Activated naive CD4-positive, alpha-beta T cell treated with anti-CD3 and anti-CD28 coated beads, Interleukin-2, amount 10 ng/mL, durations not matched to agents 7 days and 5 days (primary cell): ENCODE measurements at regions not wholly inside any gene's neighbourhood (a gene's known extent, or its start where the extent isn't known, plus 50 kb on each side); places are given as distances from the start of the nearest gene placed in this dataset.

Source experiments
- CTCF ChIA-PET: fragments of 350-600 bp; sonication (Branson Sonifier 250); formaldehyde crosslinking; loops from one replicate; lab custom pipeline; 2021; ENCODE audit warnings: antibody characterized with exemption; lab: Charles Lee
- DNase-seq: peaks from one replicate; pipeline ENCODE4 v3.0.0-alpha.2; 2020
- H3K27ac Mint-ChIP-seq: one replicate; pipeline ENCODE4 v1.8.0; 2021; ENCODE audit warnings: mild to moderate bottlenecking, moderate library complexity, mixed read lengths
- H3K27me3 Mint-ChIP-seq: one replicate; pipeline ENCODE4 v1.8.0; 2021; ENCODE audit warnings: mild to moderate bottlenecking, mixed read lengths
- H3K36me3 Mint-ChIP-seq: one replicate; pipeline ENCODE4 v1.8.0; 2021; ENCODE audit warnings: mixed read lengths
- H3K4me1 Mint-ChIP-seq: one replicate; pipeline ENCODE4 v1.8.0; 2021; ENCODE audit warnings: mixed read lengths
- H3K4me3 Mint-ChIP-seq: one replicate; pipeline ENCODE4 v1.8.0; 2021; ENCODE audit warnings: mild to moderate bottlenecking, moderate library complexity, mixed read lengths
- H3K9me3 Mint-ChIP-seq: one replicate; pipeline ENCODE4 v1.8.0; 2021; ENCODE audit warnings: mixed read lengths

DNA sequence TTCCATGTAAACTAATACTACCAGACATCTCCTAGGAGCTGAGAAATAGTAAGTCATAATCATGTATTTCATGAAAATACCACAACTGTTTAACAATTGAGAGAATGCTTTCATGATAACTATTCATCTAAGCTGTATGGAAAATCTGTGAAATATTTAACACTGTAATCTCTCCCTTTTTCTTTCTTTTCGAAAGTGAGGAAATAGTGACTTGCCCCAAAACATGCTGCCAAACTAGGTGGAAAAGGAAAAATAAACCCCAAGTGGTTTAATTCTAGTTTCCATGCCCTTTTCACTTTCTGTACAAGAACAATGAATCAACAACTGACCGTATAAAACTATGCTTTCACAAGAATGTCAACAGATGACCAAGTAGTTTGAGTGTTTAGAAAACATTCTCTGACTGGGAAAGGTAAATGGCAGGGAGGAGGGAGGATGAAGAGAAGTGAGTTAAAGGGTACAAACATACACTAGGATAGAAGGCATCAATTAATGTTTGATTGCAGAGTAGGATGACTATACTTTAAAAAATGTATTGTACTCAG lies 147.5 kb upstream of the AVPR1A start:
- Mint-ChIP-seq H3K4me1 (no peaks in the 10 kb centered on the region), H3K36me3 (no peaks in the 10 kb centered on the region), H3K27ac (no peak overlapping the region), H3K27me3 (no peaks in the 10 kb centered on the region), H3K4me3 (no peak overlapping the region), H3K9me3 (no peaks in the 10 kb centered on the region)
- DNase-seq, result no peak
- CTCF ChIA-PET, result no interaction called here

DNA sequence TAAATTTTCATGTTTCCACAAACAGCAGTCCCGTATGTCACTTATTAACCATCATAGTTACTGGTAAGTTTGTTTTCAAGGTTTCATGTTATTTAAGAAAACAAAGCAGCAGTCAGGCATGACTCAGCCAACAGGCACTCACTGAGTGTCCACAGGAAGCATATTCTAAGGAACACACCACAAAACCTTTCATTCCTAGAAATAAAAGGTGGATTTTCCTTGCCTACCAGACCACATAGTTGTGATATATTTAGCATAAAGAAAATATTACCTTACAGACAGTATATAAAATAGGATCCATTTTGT lies 143.3 kb upstream of the AVPR1A start:
- H3K9me3 Mint-ChIP-seq, result no peaks in the 10 kb centered on the region
- H3K36me3 Mint-ChIP-seq, result no peaks in the 10 kb centered on the region
- no peak overlapping the region for H3K4me3 Mint-ChIP-seq
- DNase-seq, result no peak
- H3K27ac Mint-ChIP-seq, result no peak overlapping the region
- H3K27me3 Mint-ChIP-seq, result no peaks in the 10 kb centered on the region
- no peaks in the 10 kb centered on the region for H3K4me1 Mint-ChIP-seq
- CTCF ChIA-PET, result no interaction called here

DNA sequence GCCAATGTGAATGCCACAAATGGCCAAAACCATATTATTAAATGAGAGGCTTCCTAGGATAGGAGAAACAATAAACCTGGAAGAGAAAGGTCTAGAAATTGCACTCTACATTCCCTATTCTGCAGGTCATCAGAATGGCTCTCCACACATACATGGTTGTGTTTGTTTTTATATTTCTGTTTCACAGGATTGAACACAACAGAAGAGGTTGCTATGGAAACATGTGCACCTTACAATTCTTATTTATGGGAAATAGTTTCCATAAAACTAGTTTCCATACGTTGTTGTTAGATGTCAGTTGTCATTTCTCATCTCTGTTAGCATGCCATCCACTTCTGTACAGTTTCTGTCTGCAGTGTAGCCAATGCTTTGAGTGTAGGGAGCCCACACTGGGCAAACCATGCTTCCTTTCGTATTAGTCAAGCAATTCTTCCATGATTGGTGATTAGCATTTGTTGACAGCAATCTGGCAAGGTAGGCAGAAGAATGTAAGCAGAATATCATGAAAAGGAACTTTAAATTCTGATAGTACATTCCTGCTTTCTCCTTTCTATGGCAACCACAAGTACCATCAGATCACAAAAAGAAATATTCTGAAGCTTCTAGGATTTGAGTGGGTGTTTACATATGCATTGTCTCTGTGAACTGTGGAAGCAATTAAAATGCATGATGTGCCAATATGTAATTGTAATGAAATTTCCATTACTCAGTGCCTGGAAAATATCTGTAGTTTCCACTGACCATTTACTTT lies 141.6 kb upstream of the AVPR1A start:
- CTCF ChIA-PET, result no interaction called here
- Mint-ChIP-seq H3K4me1 (no peaks in the 10 kb centered on the region), H3K9me3 (no peaks in the 10 kb centered on the region), H3K36me3 (no peaks in the 10 kb centered on the region), H3K4me3 (no peak overlapping the region), H3K27ac (no peak overlapping the region), H3K27me3 (no peaks in the 10 kb centered on the region)
- no peak for DNase-seq

DNA sequence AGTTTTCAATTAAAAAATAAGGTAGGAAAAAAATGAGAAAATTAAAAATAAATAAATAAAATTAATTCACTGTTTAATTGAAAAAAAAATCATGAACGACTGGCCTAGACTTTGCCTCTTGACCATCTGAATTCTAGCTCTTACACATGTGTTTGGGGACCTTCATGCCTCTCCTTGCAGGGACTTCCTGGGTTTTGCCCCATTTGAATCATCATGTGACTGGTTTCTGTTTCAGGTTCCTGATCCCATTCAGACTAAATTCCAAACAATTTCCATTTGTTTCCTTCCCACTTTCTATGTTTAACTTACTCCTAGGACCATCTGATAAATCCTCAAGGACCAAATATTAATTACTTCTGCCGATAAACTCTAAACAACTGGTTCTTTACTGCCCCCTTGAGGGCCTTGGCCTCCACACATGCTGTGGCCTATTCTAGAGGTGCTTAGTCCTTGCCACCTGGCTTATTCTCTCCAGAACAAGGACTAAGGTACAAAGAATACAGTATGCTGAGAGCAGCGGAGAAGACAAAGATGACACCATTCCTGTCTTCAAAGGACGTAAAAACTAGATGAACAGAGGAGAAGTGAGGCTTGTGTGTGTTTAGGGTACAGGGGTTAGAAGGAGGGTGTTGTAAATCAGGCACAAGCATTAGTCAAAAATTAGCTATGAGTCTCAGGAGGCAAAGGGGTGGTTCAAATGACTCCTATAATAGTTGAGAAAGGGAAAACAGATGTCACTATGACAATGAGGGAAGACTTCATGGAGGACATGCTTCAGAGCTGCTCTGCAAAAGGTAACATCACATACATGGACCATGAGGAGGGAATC lies 125.8 kb upstream of the AVPR1A start:
- Mint-ChIP-seq H3K27me3 (no peaks in the 10 kb centered on the region), H3K27ac (no peak overlapping the region), H3K4me3 (no peak overlapping the region), H3K36me3 (no peaks in the 10 kb centered on the region), H3K9me3 (no peaks in the 10 kb centered on the region), H3K4me1 (no peaks in the 10 kb centered on the region)
- CTCF ChIA-PET, result no interaction called here
- DNase-seq, result peak; percentile 21

DNA sequence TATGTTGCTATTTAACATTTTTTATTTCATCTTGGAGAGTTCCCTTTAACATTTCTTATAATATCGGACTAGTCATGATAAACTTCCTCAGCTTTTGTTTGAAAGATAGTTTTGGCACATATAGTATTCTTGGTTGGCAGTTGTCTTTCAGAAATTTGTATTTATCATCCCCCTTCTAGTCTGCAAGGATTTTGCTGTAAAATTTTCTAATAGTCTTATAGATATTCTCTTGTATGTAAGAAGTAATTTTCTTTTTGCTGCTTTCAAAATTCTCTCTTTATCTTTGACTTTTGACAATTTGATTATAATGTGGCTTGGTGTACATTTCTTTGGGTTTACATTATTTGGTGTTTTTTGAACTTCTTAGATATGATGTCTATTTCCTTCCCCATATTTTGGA lies 116.0 kb upstream of the AVPR1A start:
- CTCF ChIA-PET, result no interaction called here
- H3K4me1 Mint-ChIP-seq, result no peaks in the 10 kb centered on the region
- H3K4me3 Mint-ChIP-seq, result no peak overlapping the region
- peaks cover 19% of the 10 kb centered on the region for H3K9me3 Mint-ChIP-seq
- H3K27me3 Mint-ChIP-seq, result no peaks in the 10 kb centered on the region
- H3K27ac Mint-ChIP-seq, result no peak overlapping the region
- no peaks in the 10 kb centered on the region for H3K36me3 Mint-ChIP-seq
- no peak for DNase-seq

DNA sequence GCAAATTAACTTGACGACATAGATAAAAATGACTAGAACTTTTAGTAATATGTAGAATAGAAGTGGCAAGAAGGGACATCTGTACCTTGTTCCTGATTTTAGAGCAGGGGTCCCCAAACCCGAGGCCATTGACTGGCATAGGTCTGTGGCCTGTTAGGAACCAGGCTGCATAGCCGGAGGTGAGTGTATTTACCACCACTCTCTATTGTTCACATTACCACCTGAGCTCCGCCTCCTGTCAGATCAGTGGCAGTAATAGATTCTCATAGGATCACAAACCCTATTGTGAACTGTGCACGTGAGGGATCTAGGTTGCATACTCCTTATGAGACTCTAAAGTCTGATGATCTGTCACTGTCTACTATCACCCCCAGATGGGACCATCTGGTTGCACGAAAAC lies 113.6 kb upstream of the AVPR1A start:
- Mint-ChIP-seq H3K27me3 (no peaks in the 10 kb centered on the region), H3K4me1 (no peaks in the 10 kb centered on the region), H3K4me3 (no peak overlapping the region), H3K27ac (no peak overlapping the region), H3K9me3 (peaks cover 10% of the 10 kb centered on the region), H3K36me3 (no peaks in the 10 kb centered on the region)
- CTCF ChIA-PET, result no interaction called here
- DNase-seq, result no peak

DNA sequence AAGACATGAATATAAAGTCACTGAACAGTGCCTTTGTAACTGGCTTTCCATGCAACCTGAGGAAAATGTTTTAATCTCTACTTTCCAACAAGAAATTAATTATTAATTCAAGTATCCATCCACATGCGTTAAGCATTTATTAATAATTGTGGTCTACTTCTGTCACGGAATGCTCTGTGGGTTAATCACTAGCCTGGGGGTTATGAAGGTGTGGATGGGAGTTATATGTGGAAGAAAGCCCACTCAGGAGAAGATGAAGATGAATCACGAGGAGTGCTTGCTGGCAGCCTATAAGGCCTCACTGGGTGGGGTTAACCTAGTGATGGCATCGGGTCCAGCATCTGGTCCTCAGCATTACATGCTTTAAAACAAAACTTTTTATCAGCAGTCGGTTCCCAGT lies 99.5 kb upstream of the AVPR1A start:
- H3K4me3 Mint-ChIP-seq, result no peak overlapping the region
- CTCF ChIA-PET, result no interaction called here

DNA sequence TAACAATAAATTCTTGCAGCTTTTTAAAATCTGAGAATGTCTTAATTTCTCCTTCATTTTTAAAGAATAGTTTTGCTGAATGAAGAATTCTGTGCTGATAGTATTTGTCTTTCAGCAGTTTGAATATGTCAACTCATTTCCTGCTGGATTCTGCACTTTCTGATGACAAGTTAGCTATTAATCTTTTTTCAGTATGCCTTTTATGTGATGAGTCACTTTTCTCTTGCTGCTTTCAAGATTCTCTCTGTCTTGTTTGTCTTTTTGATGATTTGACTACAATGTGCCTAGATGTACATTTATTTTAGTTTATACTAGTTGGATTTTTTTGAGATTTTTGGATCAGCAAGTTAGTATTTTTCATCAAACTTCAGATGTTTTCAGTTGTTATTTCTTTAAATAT lies 87.9 kb upstream of the AVPR1A start:
- CTCF ChIA-PET, result no interaction called here
- H3K4me1 Mint-ChIP-seq, result no peaks in the 10 kb centered on the region

More for the DNA sequence above, 99.5 kb upstream of the AVPR1A start:
- Mint-ChIP-seq H3K9me3 (peaks cover 8% of the 10 kb centered on the region), H3K27ac (no peak overlapping the region), H3K4me1 (no peaks in the 10 kb centered on the region), H3K36me3 (no peaks in the 10 kb centered on the region), H3K27me3 (no peaks in the 10 kb centered on the region)
- no peak for DNase-seq

DNA sequence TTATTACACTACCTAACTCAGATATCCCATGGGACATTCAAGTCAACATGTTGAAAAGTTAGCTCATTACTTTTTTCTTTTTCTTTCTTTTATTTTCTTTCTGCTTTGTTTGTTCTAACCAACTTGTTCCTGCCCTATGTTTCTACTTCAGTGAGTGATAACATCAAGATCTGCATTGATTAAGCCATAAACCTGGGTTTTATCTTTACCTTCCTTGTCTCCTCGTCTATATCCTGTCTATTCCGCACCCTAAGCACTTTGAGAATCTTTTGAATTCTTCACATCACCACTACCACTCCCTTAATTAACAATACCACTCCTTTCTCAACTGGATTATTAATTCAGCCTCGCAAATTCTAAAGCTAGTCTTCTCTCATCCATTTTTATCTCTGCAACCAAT lies 81.9 kb upstream of the AVPR1A start:
- CTCF ChIA-PET, result no interaction called here
- Mint-ChIP-seq H3K4me3 (no peak overlapping the region), H3K27me3 (no peaks in the 10 kb centered on the region), H3K36me3 (no peaks in the 10 kb centered on the region), H3K4me1 (no peaks in the 10 kb centered on the region), H3K27ac (no peak overlapping the region), H3K9me3 (peaks cover 3% of the 10 kb centered on the region)
- DNase-seq, result no peak

More for the DNA sequence above, 87.9 kb upstream of the AVPR1A start:
- no peak for DNase-seq
- no peaks in the 10 kb centered on the region for H3K27me3 Mint-ChIP-seq
- peaks cover 4% of the 10 kb centered on the region for H3K9me3 Mint-ChIP-seq
- no peaks in the 10 kb centered on the region for H3K36me3 Mint-ChIP-seq
- H3K27ac Mint-ChIP-seq, result no peak overlapping the region
- no peak overlapping the region for H3K4me3 Mint-ChIP-seq

DNA sequence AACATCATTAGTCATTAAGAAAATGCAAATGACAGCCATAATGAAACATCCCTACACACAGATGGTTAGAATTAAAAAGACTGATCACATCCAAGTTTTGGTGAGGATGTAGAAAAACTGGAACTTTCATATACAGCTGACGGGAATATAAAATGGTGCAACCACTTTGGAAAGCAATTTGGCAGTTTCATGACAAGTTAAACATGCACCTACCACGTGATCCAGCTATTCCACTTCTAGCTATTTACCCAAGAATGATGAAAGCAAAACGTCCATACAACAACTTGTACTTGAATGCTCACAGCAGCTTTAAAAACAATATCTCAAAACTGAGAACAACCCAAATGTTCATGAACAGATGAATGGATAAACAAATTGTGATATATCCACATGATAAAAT lies 77.9 kb upstream of the AVPR1A start:
- CTCF ChIA-PET, result no interaction called here
- no peaks in the 10 kb centered on the region for H3K27me3 Mint-ChIP-seq

DNA sequence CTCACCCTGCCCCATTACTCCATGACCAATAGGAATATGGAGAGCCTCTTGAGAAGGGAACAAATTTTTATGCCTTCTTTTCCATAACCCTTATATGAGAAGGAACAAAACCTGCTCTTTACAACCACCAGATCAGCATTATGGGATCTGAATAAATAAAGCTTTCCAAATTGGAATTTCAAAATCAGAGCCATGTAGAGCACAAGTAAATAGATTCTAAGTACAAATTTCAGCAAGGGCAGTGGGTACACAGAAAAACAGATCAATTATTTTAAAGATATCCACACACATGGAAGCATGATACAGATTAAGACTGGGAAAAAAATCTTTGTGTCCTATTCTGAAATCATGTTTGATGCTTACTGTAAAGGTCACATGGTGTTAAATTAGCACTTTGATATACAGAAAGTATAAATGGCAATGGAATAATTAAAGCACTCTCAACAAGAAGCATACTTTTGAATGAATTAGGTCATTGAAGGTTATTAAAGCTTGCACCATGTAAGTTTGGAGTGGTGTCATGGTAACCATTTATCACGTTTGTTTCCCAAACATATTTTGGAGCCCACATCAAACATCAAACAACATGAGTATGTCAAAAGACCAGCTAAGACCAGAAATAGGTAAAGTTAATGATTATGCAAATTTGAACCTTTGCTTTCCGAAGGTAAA lies 75.9 kb upstream of the AVPR1A start:
- no peaks in the 10 kb centered on the region for H3K4me1 Mint-ChIP-seq
- H3K9me3 Mint-ChIP-seq, result no peaks in the 10 kb centered on the region
- H3K27ac Mint-ChIP-seq, result no peak overlapping the region
- no peak overlapping the region for H3K4me3 Mint-ChIP-seq
- no peaks in the 10 kb centered on the region for H3K36me3 Mint-ChIP-seq
- H3K27me3 Mint-ChIP-seq, result no peaks in the 10 kb centered on the region
- no peak for DNase-seq
- CTCF ChIA-PET, result no interaction called here

More for the DNA sequence above, 77.9 kb upstream of the AVPR1A start:
- H3K27ac Mint-ChIP-seq, result no peak overlapping the region
- DNase-seq, result no peak
- H3K36me3 Mint-ChIP-seq, result no peaks in the 10 kb centered on the region
- peaks cover 3% of the 10 kb centered on the region for H3K9me3 Mint-ChIP-seq
- H3K4me3 Mint-ChIP-seq, result no peak overlapping the region
- no peaks in the 10 kb centered on the region for H3K4me1 Mint-ChIP-seq

DNA sequence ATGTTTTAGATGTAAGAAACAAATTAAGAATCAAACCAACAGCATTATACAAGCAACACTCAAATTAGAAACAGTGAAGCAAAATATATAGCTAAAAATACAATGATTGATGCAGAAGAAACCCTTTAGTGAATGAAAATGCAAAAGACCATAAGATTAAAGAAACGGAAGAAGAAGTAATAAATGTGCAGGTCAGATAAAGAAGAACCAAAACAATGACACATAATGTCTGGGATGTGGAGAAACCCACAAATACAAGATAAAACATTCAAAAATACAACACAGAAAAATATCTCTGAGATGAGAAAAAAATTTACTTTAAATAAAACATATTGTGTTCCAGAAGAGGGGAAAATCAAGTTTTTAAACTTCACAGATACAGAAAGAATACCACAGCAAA lies 73.4 kb upstream of the AVPR1A start:
- no peaks in the 10 kb centered on the region for H3K27me3 Mint-ChIP-seq
- no peaks in the 10 kb centered on the region for H3K9me3 Mint-ChIP-seq
- H3K27ac Mint-ChIP-seq, result no peak overlapping the region
- no peak overlapping the region for H3K4me3 Mint-ChIP-seq
- H3K4me1 Mint-ChIP-seq, result no peaks in the 10 kb centered on the region
- no peaks in the 10 kb centered on the region for H3K36me3 Mint-ChIP-seq
- CTCF ChIA-PET, result no interaction called here
- no peak for DNase-seq

DNA sequence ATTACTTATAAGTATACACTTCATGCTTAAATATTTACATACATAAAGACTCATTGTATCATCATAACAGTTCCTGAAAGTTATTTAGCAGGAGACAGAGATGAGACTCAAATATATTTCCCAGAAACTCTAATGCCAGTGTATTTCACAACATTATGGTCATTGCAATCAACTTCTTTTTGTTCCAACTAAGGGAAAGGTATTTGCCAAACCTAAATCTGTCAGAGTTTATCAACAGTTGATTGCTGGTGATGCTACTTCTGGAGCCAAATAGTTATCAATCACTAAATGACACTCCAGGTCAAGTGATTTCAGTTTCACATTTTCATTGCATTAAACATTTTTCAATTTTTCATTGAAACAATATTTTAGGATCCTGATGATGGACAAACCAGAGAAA lies 72.1 kb upstream of the AVPR1A start:
- Mint-ChIP-seq H3K4me3 (no peak overlapping the region), H3K27me3 (no peaks in the 10 kb centered on the region), H3K36me3 (no peaks in the 10 kb centered on the region), H3K9me3 (no peaks in the 10 kb centered on the region), H3K27ac (no peak overlapping the region), H3K4me1 (no peaks in the 10 kb centered on the region)
- DNase-seq, result no peak
- CTCF ChIA-PET, result no interaction called here

DNA sequence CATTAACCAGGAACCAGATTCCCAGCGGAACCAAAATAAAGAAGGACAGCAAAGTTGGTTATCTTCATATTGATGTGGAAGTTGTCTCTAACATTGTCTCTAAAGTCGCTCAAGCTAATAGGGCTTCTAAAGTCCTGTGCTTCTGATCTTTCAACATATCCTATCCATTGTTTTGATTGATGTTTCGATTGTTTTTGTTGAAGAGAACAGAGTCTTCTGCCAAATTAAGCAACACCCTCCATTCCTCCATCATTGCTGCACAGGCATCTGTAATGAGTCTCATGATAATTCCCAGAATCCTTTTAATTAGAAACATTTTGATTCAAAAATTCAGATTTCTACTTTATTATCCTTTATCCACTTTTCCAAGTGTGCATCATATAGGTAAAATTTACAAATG lies 71.6 kb upstream of the AVPR1A start:
- Mint-ChIP-seq H3K4me3 (no peak overlapping the region), H3K27ac (no peak overlapping the region), H3K4me1 (no peaks in the 10 kb centered on the region), H3K27me3 (no peaks in the 10 kb centered on the region), H3K36me3 (no peaks in the 10 kb centered on the region), H3K9me3 (no peaks in the 10 kb centered on the region)
- no peak for DNase-seq
- CTCF ChIA-PET, result interaction anchor here (0.5 kb wide), 1 partner anchor 771 kb away, joined by 3 read pairs; no protein-coding TSS in a partner anchor
